A673 (cell line): ENCODE measurements at regions not wholly inside any gene's neighbourhood (a gene's known extent, or its start where the extent isn't known, plus 50 kb on each side); places are given as distances from the start of the nearest gene placed in this dataset.

ENCODE experiments used
- CTCF ChIP-seq: fragments of 300-800, 200-600 bp; sonication (generic); conservative IDR thresholded peaks from 2 replicates; pipeline ENCODE4 v1.5.1; 2017; ENCODE audit warnings: low read depth, mild to moderate bottlenecking, antibody characterized with exemption, low read length, moderate library complexity, mixed read lengths
- EZH2 ChIP-seq: fragments of 200-600 bp; sonication (generic); IDR thresholded peaks from 2 replicates; pipeline ENCODE4 v1.6.1; 2017; ENCODE audit warnings: borderline replicate concordance, low read depth, mild to moderate bottlenecking, mixed read lengths, antibody characterized with exemption, low read length; ENCODE audit not compliant: poor library complexity, severe bottlenecking

- TF ChIP-seq EZH2 (no peak), CTCF (no peak)
Observed at GRCh38 chr11:115606498-115607220, 102.4 kb upstream of the CADM1 start.
